Endothelial cell of umbilical vein (primary cell): ENCODE measurements at regions not wholly inside any gene's neighbourhood (a gene's known extent, or its start where the extent isn't known, plus 50 kb on each side); places are given as distances from the start of the nearest gene placed in this dataset.

ENCODE experiments used
- BruUV-seq: library from RNA; stranded (reverse); fragments of 400-500 nt; replicated peaks from 2 replicates; lab custom pipeline; 2021; lab: Mats Ljungman, UMichigan
- CTCF ChIA-PET: fragments of 300-600, 350-600 bp; sonication (Branson Sonifier 250); formaldehyde crosslinking; loops from one replicate; lab custom pipeline; 2021; ENCODE audit warnings: antibody characterized with exemption, inconsistent platforms; lab: Charles Lee
- POLR2A ChIA-PET: fragments of 300-600, 350-600 bp; sonication (Branson Sonifier 250); formaldehyde crosslinking; loops from one replicate; lab custom pipeline; 2021; ENCODE audit warnings: antibody characterized with exemption, inconsistent platforms; lab: Charles Lee
- DNase-seq: peaks from one replicate; pipeline ENCODE4 v3.0.0-alpha.2; 2011; ENCODE audit warnings: low read depth, low spot score
- FAIRE-seq: peaks from 2 replicates; lab custom pipeline; 2011; peaks lifted over from hg19 to GRCh38; lab: Jason Lieb, UNC
- H2AFZ ChIP-seq: 2 replicates; pipeline ENCODE4 v1.6.0; 2012; ENCODE audit warnings: low read depth, low read length, control low read depth, inconsistent platforms
- H3K27ac ChIP-seq: 2 replicates; pipeline ENCODE4 v1.5.1; 2011; ENCODE audit warnings: low read depth, mild to moderate bottlenecking, control low read depth, low read length, moderate library complexity; ENCODE audit not compliant: insufficient read depth
- H3K27me3 ChIP-seq, 2 experiments: 2 replicates each; pipeline versions ENCODE4 v1.6.0 to v1.6.1; 2011; ENCODE audit warnings: low read length in 2 of 2, mixed read lengths in 1 of 2; ENCODE audit not compliant: control insufficient read depth in 2 of 2, insufficient read depth in 2 of 2
- H3K36me3 ChIP-seq, 2 experiments: 2 replicates in 1 of 2; 3 replicates in 1 of 2; pipeline ENCODE4 v1.5.1; 2011; ENCODE audit warnings: low read length in 2 of 2, mild to moderate bottlenecking in 1 of 2, moderate library complexity in 1 of 2; ENCODE audit not compliant: control insufficient read depth in 2 of 2, insufficient read depth in 2 of 2; ENCODE audit errors: extremely low read depth in 1 of 2
- H3K4me1 ChIP-seq: 3 replicates; pipeline ENCODE4 v1.5.1; 2011; ENCODE audit warnings: mild to moderate bottlenecking, low read length; ENCODE audit not compliant: control insufficient read depth, insufficient read depth; ENCODE audit errors: extremely low read depth
- H3K4me2 ChIP-seq: 2 replicates; pipeline ENCODE4 v1.6.1; 2011; ENCODE audit warnings: low read length, control low read depth, mixed read lengths; ENCODE audit not compliant: insufficient read depth
- H3K4me3 ChIP-seq, 3 experiments: fragments of 200-600 bp in 1 of 3; sonication (generic), shearing (Covaris generic) in 1 of 3; replicated peaks in 1 of 3; 2 replicates each; pipeline ENCODE4 v1.5.1; 2011 to 2016; ENCODE audit warnings: control low read depth in 3 of 3, low read length in 3 of 3, mild to moderate bottlenecking in 2 of 3, inconsistent platforms in 1 of 3, low read depth in 1 of 3, moderate library complexity in 1 of 3; ENCODE audit not compliant: insufficient read depth in 1 of 3
- H3K79me2 ChIP-seq: 2 replicates; pipeline ENCODE4 v1.6.0; 2012; ENCODE audit warnings: low read length, inconsistent platforms; ENCODE audit not compliant: control insufficient read depth, insufficient read depth
- H3K9ac ChIP-seq: replicated peaks from 2 replicates; pipeline ENCODE3; 2011; ENCODE audit warnings: low read length, control low read depth; ENCODE audit not compliant: insufficient read depth; ENCODE audit errors: extremely low read depth
- H3K9me1 ChIP-seq: replicated peaks from 3 replicates; pipeline ENCODE4 v1.6.0; 2011; ENCODE audit warnings: mild to moderate bottlenecking, low read length; ENCODE audit not compliant: control insufficient read depth, insufficient read depth; ENCODE audit errors: extremely low read depth
- H3K9me3 ChIP-seq: replicated peaks from 2 replicates; pipeline ENCODE4 v1.5.1; 2012; ENCODE audit warnings: low read length, inconsistent platforms; ENCODE audit not compliant: control insufficient read depth, insufficient read depth
- H4K20me1 ChIP-seq: replicated peaks from 2 replicates; pipeline ENCODE3; 2011; ENCODE audit warnings: mild to moderate bottlenecking, low read length; ENCODE audit not compliant: control insufficient read depth, insufficient read depth; ENCODE audit errors: extremely low read depth
- CTCF ChIP-seq, 2 donors: IDR thresholded peaks; 1 replicate in 1 of 2; 2 replicates in 1 of 2; pipeline ENCODE4 v1.5.1; 2011; ENCODE audit warnings: low read length in 2 of 2, mild to moderate bottlenecking in 2 of 2, moderate library complexity in 2 of 2, control low read depth in 1 of 2, inconsistent platforms in 1 of 2, low read depth in 1 of 2; ENCODE audit not compliant: insufficient read depth in 1 of 2; ENCODE audit errors: extremely low read depth in 1 of 2
- EZH2 ChIP-seq: IDR thresholded peaks from 2 replicates; pipeline ENCODE4 v1.6.1; 2012; ENCODE audit warnings: borderline replicate concordance, low read depth, mild to moderate bottlenecking, moderate library complexity, low read length, inconsistent platforms; ENCODE audit not compliant: severe bottlenecking
- FOS ChIP-seq: IDR thresholded peaks from 2 replicates; pipeline ENCODE4 v1.6.1; 2011; ENCODE audit warnings: mild to moderate bottlenecking, low read length, moderate library complexity, borderline replicate concordance; ENCODE audit not compliant: insufficient read depth
- GATA2 ChIP-seq: IDR thresholded peaks from 2 replicates; pipeline ENCODE4 v1.7.0; 2011; ENCODE audit warnings: low read depth, mild to moderate bottlenecking, moderate library complexity, mixed read lengths, low read length; ENCODE audit not compliant: insufficient read length, insufficient read depth
- JUN ChIP-seq: IDR thresholded peaks from 2 replicates; pipeline ENCODE4 v1.6.1; 2011; ENCODE audit warnings: borderline replicate concordance, low read depth; ENCODE audit not compliant: insufficient read length, insufficient read depth
- MAX ChIP-seq: IDR thresholded peaks from 2 replicates; pipeline ENCODE4 v1.6.1; 2011; ENCODE audit not compliant: insufficient read depth, insufficient read length
- MYC ChIP-seq: IDR thresholded peaks from one replicate; pipeline ENCODE4 v1.6.1; 2011; ENCODE audit warnings: mild to moderate bottlenecking, low read depth, low read length
- POLR2A ChIP-seq: IDR thresholded peaks from 2 replicates; pipeline ENCODE4 v1.6.1; 2012; ENCODE audit warnings: low read depth, mild to moderate bottlenecking, control low read depth, low read length
- POLR2AphosphoS5 ChIP-seq: IDR thresholded peaks from 2 replicates; pipeline ENCODE4 v1.6.1; 2012; ENCODE audit warnings: low read depth, mild to moderate bottlenecking, control low read depth, low read length, moderate library complexity; ENCODE audit not compliant: insufficient read depth
- dilution Hi-C: fragments of 300-500 bp; cut with MboI; formaldehyde crosslinking; loops from one replicate; pipeline ENCODE4 v1.15.0; 2019; ENCODE audit warnings: low sequenced_read_pairs; ENCODE audit not compliant: extremely low pct_ligation_motif_present
- intact Hi-C: fragments of 100-400 bp; cut with micrococcal nuclease; formaldehyde crosslinking; loops from one replicate; pipeline ENCODE4 v1.10.0; 2022

GRCh38 chr10:108412323-108412722, 1247.8 kb upstream of the SORCS1 start:
- no peak overlapping the region for H3K27ac ChIP-seq
- CTCF ChIA-PET: no interaction called here
- dilution Hi-C loops: no loop called here
- POLR2A ChIA-PET: no interaction called here
- no peak for TF ChIP-seq GATA2
- no peak for TF ChIP-seq POLR2A
- intact Hi-C loops: no loop called here
- H3K79me2 ChIP-seq: no peaks in the 10 kb centered on the region
- H3K4me3 ChIP-seq: no peak overlapping the region
- no peak overlapping the region for H2AFZ ChIP-seq
- H3K36me3 ChIP-seq: no peaks in the 10 kb centered on the region
- no TSS peak for BruUV-seq
- H4K20me1 ChIP-seq: no peaks in the 10 kb centered on the region
- H3K9me3 ChIP-seq: no peaks in the 10 kb centered on the region
- no peak for FAIRE-seq
- no peak overlapping the region for H3K4me2 ChIP-seq
- H3K9me1 ChIP-seq: no peaks in the 10 kb centered on the region
- no peaks in the 10 kb centered on the region for H3K4me1 ChIP-seq
- no peaks in the 10 kb centered on the region for H3K27me3 ChIP-seq
- DNase-seq: no peak
- H3K9ac ChIP-seq: no peak overlapping the region

- Histone ChIP-seq H3K4me1 (no peaks in the 10 kb centered on the region), H3K79me2 (no peaks in the 10 kb centered on the region), H3K9me1 (no peaks in the 10 kb centered on the region), H3K9ac (no peak overlapping the region), H3K9me3 (no peaks in the 10 kb centered on the region), H3K27ac (no peak overlapping the region), H3K4me2 (no peak overlapping the region), H2AFZ (no peak overlapping the region), H3K4me3 (no peak overlapping the region), H3K36me3 (no peaks in the 10 kb centered on the region), H3K27me3 (no peaks in the 10 kb centered on the region), H4K20me1 (no peaks in the 10 kb centered on the region)
- FAIRE-seq (no peak), DNase-seq (no peak)
- no TSS peak for BruUV-seq
- intact Hi-C loops: no loop called here
- CTCF ChIA-PET: no interaction called here
- POLR2A ChIA-PET: no interaction called here
- dilution Hi-C loops: no loop called here
- TF ChIP-seq MYC: no peak
- no peak for TF ChIP-seq MAX
- no peak for TF ChIP-seq FOS
- TF ChIP-seq JUN: no peak
- no peak for TF ChIP-seq GATA2
- no peak for TF ChIP-seq POLR2AphosphoS5
- no peak for TF ChIP-seq EZH2
- no peak for TF ChIP-seq CTCF (IDR thresholded peaks at IDR 0.05; ENCODE audit: extremely low read depth in 1 of 2, insufficient read depth in 1 of 2, low read depth in 1 of 2, low read length in 2 of 2)
- TF ChIP-seq POLR2A: no peak
Observed at GRCh38 chr10:108411894-108412293, 1247.4 kb upstream of the SORCS1 start.
